Hepatocyte (in vitro differentiated cells): ENCODE measurements at regions not wholly inside any gene's neighbourhood (a gene's known extent, or its start where the extent isn't known, plus 50 kb on each side); places are given as distances from the start of the nearest gene placed in this dataset.

Experiments
- EZH2 ChIP-seq: fragments of 200-600 bp; sonication (generic); IDR thresholded peaks from 2 replicates; pipeline ENCODE4 v1.6.1; 2016; ENCODE audit warnings: antibody characterized with exemption, mild to moderate bottlenecking, borderline replicate concordance
- TF ChIP-seq, protein P1 (sequence below): fragments of 200-600 bp; sonication (generic); IDR thresholded peaks from 2 replicates; pipeline ENCODE4 v1.5.1; 2016; ENCODE audit warnings: antibody characterized with exemption, mild to moderate bottlenecking; ENCODE audit not compliant: poor library complexity

GRCh38 chr4:17204908-17205307 is 306.5 kb upstream of the LDB2 start:
- TF ChIP-seq, protein P1, sequence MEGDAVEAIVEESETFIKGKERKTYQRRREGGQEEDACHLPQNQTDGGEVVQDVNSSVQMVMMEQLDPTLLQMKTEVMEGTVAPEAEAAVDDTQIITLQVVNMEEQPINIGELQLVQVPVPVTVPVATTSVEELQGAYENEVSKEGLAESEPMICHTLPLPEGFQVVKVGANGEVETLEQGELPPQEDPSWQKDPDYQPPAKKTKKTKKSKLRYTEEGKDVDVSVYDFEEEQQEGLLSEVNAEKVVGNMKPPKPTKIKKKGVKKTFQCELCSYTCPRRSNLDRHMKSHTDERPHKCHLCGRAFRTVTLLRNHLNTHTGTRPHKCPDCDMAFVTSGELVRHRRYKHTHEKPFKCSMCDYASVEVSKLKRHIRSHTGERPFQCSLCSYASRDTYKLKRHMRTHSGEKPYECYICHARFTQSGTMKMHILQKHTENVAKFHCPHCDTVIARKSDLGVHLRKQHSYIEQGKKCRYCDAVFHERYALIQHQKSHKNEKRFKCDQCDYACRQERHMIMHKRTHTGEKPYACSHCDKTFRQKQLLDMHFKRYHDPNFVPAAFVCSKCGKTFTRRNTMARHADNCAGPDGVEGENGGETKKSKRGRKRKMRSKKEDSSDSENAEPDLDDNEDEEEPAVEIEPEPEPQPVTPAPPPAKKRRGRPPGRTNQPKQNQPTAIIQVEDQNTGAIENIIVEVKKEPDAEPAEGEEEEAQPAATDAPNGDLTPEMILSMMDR, result no peak
- no peak for TF ChIP-seq EZH2
